B cell (primary cell): ENCODE measurements at regions not wholly inside any gene's neighbourhood (a gene's known extent, or its start where the extent isn't known, plus 50 kb on each side); places are given as distances from the start of the nearest gene placed in this dataset.

Experiments
- CTCF ChIP-seq: fragments of 200-600 bp; IDR thresholded peaks from one replicate; pipeline ENCODE4 v1.8.0; 2022; ENCODE audit warnings: antibody characterized with exemption, mild to moderate bottlenecking
- EZH2 ChIP-seq: IDR thresholded peaks from 2 replicates; pipeline ENCODE4 v1.6.1; 2012; ENCODE audit warnings: borderline replicate concordance, low read depth, mild to moderate bottlenecking, moderate library complexity, low read length; ENCODE audit not compliant: insufficient read depth, poor library complexity, severe bottlenecking

GRCh38 chr10:83193026-83193425, 946.3 kb upstream of the GHITM start:
- TF ChIP-seq CTCF (no peak), EZH2 (no peak)
